ENCODE measurements at regions not wholly inside any gene's neighbourhood (a gene's known extent, or its start where the extent isn't known, plus 50 kb on each side); places are given as distances from the start of the nearest gene placed in this dataset.
"Not testable (repeated sequence)": the region's sequence is repeated elsewhere in the genome, so short reads cannot be mapped to it uniquely, and the experiment has no call there.

GRCh38 chrX:114272096-114272686 lies 311.7 kb upstream of the HTR2C start:
- no peak for DNase-seq

- DNase-seq: not testable (repeated sequence)
Observed at GRCh38 chrX:114270371-114270770, 313.5 kb upstream of the HTR2C start.

DNA sequence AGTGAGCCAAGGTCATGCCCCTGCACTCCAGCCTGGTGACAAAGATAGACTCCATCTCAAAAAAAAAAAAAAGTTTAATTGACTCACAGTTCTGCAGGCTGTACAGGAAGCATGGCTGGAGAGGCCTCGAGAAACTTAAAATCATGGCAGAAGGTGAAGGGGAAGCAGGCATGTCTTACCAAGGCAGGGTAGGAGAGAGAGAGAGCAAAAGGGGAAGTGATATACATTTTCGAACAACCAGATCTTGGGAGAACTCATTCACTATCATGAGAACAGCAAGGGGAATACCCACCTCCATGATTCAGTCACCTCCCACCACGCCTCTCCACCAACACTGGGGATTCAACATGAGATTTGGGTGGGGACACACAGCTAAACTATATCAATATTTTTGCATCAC lies 315.2 kb upstream of the HTR2C start:
- no peak for DNase-seq

DNA sequence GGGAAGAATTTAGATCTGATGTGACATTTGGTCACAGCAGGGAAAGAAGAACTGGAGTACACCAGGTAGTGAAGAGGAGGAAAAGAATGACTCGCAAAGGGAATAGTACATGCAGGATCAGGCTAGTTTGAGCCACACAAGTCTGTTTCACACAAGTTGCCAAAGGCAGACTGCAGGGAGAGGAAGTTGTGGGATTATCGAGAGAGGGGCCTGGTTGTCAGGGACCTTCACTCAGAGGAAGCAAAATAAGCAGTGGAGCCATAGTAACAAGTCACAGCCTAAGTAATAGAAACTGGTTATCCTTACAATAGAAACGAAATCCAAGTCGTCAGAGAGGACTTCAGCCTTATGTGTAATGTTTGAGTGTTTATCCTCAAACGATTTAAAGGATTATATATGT lies 316.7 kb upstream of the HTR2C start:
- DNase-seq: no peak

- DNase-seq: no peak
Observed at GRCh38 chrX:114252186-114252585, 331.7 kb upstream of the HTR2C start.

DNA sequence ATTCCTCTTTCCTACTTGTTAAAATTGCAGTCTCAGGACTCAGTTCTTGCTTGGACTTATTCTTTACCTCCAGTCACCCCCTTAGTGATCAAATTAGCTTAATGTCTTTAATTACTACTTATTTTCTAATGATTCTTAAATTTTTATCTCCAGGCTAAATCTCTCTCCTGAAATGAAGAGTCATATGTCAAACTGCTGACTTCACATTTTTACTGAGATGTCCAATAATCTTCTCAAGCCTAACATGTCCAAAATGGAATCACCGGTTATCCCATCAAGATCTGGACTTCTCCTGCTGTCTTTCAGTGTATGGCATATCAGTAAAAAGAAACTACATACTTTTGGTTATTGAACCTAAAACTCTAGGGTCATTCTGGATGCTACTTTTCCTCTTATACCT lies 332.3 kb upstream of the HTR2C start:
- DNase-seq: no peak

DNA sequence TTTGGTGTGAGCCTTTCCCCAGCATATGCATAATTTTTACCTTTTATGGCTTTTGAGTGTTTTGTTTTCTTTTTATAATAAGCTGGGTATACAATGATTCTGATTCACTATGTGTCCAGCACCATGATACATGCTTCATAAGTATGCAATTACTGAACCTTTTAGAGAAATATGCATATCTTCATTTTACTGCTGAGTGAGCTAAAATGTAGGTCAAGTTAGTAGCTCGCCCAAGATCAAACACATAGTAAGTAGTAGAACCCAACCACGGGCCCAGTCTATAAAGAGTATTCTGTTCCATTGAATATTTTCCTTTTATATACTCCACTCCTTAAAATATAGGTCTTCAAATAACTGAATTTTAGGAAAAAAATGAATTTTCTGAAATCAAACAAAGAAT lies 362.4 kb upstream of the HTR2C start:
- no peak for DNase-seq

- DNase-seq: no peak
Observed at GRCh38 chrX:114210879-114211278, 373.0 kb upstream of the HTR2C start.

GRCh38 chrX:114201622-114202021 lies 382.3 kb upstream of the HTR2C start:
- no peak for DNase-seq

GRCh38 chrX:114181195-114181594 lies 402.7 kb upstream of the HTR2C start:
- no peak for DNase-seq

DNA sequence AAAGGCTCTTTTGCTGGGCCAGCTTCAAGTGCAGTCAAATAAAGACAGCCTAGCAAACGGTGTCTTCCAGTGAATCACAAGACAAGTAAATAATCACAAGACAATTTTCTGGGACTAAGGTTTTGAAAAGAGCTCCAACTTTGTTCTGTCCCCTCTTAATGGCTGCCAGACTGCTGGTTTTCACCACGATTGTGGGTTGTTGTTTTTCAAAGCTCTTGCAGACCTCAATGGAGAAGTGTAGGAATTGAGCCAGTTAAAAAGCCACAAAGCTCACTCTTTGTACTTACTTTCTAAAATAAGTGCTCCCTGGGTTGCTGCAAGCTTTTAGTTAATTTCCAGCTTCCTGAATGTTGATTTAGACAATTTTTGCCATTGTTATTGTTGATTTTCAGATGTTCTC lies 405.8 kb upstream of the HTR2C start:
- no peak for DNase-seq

GRCh38 chrX:114167276-114167675 lies 416.6 kb upstream of the HTR2C start:
- not testable (repeated sequence) for DNase-seq

DNA sequence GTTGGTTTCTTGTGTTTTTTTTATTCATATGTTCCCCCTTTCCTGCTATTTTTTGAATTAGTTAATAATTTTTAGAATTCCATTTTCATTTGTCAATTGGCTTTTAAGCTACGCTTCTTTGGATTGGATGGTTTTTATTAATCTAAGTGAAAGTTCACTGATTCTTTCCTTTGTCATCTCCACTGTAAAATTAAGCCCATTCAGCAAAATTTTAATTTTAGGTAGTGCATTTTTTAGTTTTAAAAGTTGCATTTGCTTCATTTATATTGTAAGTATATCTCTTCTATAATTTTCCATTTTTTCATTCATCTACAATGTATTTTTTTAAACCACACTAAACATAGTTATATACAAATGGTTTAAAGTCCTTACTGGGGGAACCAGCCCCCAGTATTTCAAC lies 417.3 kb upstream of the HTR2C start:
- no peak for DNase-seq

GRCh38 chrX:114165537-114165936 lies 418.3 kb upstream of the HTR2C start:
- DNase-seq: no peak

DNA sequence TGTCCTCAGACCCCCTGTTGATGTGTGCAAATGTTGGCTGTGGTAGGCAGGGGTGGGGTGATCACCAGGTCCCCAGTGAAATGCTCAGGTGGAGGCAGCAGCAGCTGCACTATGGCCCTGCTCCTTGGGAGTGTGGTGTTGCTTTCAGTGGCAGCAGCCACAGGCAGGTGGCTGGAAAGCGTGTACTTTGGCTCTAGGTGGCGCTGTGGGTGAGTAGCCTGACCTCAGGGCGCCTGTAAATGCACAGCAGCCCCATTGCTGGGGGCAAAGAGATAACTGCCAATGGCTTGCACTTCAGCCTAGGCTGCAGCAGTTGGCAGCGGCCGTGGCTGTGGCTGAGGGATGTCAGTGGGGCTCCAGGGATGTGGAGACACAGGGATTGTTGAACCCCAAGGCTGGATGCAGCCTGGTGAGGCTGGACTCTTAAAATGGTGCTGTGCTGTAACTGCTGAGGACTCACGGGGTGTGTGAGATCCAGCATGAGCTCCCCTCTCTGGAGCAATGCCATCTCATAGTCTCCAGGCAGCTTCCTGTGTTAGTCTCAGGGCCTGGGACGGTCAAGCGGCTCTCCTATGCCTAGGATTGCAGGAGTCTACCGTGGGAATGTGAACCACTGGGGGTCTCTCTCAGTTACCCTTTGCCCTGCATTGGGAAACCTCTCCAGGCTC lies 421.7 kb upstream of the HTR2C start:
- DNase-seq: no peak

- DNase-seq: no peak
Observed at GRCh38 chrX:114152801-114153200, 431.1 kb upstream of the HTR2C start.

DNA sequence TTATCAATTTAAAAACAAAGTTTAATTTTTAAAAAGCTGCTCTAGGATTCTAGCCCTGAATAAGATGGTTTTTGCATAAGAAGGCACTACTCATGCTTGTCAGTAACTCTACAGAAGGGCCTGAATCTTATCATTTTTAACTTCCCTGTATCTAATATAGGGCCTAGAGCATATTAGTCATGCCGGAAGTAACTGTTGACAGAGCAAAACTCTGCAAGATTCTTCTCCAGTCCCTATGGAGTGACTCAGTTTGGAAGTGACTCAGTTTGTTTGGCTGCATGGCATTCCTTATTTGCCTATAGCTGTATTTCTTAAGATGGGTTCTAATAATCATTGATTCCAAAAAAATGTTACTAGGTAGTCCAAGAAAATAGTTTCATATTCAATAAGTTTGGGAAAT lies 431.8 kb upstream of the HTR2C start:
- no peak for DNase-seq

GRCh38 chrX:114134465-114134864 lies 449.4 kb upstream of the HTR2C start:
- DNase-seq: no peak

GRCh38 chrX:114127411-114128025 lies 456.4 kb upstream of the HTR2C start:
- DNase-seq: no peak

- DNase-seq: no peak
Observed at GRCh38 chrX:114127005-114127404, 456.9 kb upstream of the HTR2C start.

DNA sequence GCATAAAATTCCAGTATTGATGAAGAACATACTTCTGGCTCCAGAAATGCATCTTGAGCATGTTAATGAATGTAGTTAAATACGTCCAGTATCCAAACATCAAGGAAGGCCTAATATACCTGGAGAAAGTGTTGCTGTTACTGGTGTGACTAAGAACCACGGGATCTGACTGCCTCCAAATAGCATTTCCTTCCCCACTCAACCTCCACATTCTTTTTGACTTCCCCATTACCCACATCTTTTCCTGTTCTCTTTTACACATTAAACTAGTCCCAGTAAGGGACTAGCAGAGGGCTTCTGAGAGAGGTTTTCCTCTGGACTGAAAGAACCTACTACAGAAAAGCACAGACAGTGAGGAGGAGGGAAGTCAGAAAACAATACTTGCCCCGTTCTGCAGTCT lies 482.8 kb upstream of the HTR2C start:
- no peak for DNase-seq

- no peak for DNase-seq
Observed at GRCh38 chrX:114097866-114098265, 486.0 kb upstream of the HTR2C start.

DNA sequence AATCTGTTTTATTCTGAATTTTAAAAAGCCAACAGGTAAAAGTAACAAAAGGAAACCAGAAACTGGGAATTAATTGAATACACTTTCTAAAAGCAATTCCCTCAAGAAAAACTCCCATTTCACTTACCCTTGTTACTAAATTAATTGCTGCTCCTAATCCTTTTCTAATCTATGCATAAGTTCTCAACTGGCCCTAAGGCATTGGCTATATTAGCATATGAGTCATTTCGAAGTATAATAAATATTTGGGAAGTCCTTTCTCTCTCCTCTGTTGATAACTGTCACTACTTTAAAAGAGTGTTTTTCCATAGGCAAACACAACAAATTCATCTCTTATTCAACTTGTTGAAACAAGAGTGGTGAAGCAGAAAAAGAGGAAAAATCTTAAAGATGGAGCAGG lies 486.5 kb upstream of the HTR2C start:
- DNase-seq: no peak

GRCh38 chrX:114095789-114096188 lies 488.1 kb upstream of the HTR2C start:
- no peak for DNase-seq

DNA sequence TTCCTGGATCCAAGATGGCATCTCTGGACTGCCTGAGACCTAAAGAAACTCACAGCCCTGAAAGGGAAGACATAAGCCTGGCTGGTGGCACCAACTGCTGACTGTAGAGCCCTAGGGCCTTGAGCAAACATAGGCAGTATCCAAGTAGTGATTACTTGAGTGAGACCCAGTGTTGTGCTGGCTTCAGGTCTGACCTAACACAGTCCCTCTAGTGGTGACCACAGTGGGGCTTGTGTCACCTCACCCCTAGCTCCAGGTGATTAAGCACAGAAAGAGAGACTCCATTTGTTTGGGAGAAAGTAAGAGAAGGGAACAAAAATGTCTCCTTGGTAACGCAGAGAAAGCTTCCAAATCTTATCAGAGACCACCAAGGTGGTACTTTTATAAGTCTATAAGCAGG lies 496.3 kb upstream of the HTR2C start:
- DNase-seq: no peak

Data from NCI-H2081 (cell line).